ENCODE measurements at regions not wholly inside any gene's neighbourhood (a gene's known extent, or its start where the extent isn't known, plus 50 kb on each side); places are given as distances from the start of the nearest gene placed in this dataset.

DNA sequence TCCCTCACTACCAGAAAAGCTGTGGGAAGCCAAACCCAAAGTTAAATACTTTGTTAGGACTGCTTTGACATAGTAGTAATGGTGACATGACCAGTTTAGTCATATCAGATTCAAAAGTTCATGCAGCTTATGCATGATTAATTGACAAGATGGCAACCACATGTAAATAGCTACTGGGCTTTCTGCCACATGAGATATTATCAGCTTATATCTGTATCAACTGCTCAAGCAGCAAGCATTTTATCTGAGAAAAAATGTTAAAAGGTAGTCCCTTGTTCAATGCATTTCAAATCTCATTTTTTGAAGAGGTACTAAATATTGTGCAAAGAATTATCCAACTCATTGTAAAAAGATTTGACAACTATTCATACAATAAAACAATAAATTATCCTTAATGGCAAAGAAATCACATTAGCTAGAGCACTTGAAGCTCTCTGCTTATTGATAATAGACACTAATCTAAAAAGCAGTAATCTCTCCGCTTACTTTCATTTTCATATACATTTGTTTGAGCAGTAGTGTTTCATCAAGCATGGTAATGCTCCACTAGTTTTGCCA, 993.6 kb upstream of the NXPH2 start:
- no peaks in the 10 kb centered on the region for H3K4me1 ChIP-seq (ENCODE audit: control extremely low read depth in 1 of 4, control insufficient read depth in 4 of 4, insufficient read depth in 4 of 4, low read length in 3 of 4)
- POLR2A ChIA-PET = no interaction called here
- 80% methylated on average over 1 of the region's 1 CpG for WGBS (ENCODE audit: insufficient coverage)

DNA sequence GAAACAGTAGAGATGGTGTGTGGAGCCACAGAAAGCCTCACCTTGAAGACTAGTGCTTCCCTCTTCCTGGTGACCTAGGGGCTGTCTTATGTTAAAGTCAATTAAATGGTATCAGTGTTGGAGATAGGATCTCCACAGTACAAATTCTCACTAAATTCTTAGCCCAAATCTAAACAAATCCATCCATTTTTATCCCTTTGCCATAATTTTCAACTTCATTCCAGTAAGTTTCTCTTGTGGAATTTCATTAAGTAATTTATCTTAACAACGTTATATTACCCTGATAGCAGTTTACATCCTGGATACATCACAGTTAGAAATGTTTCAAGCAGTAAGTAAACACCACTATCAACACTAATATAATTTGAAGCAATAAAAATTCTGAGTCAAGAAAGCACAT, 989.4 kb upstream of the NXPH2 start:
- H3K36me3 ChIP-seq (ENCODE audit: control insufficient read depth in 4 of 4, insufficient read depth in 4 of 4, low read length in 3 of 4) = no peaks in the 10 kb centered on the region
- no peak overlapping the region for H3K27ac ChIP-seq (ENCODE audit: insufficient read depth in 1 of 2, low read depth in 1 of 2, low read length in 2 of 2, poor library complexity in 1 of 2, severe bottlenecking in 2 of 2)
- DNase-seq = no peak
- no peaks in the 10 kb centered on the region for H3K4me1 ChIP-seq (ENCODE audit: control extremely low read depth in 1 of 4, control insufficient read depth in 4 of 4, insufficient read depth in 4 of 4, low read length in 3 of 4)
- H3K27me3 ChIP-seq (replicated peaks in 2 of 5; ENCODE audit: control insufficient read depth in 4 of 5, insufficient read depth in 5 of 5, low read length in 4 of 5) = peaks cover 0 to 1% (median 0%) of the 10 kb centered on the region in 5 experiments
- peaks cover 0 to 1% (median 0%) of the 10 kb centered on the region in 5 experiments for H3K9me3 ChIP-seq (ENCODE audit: control extremely low read depth in 1 of 5, control insufficient read depth in 4 of 5, insufficient read depth in 2 of 5, low read depth in 1 of 5, low read length in 4 of 5)
- ChIA-PET POLR2A (no interaction called here), CTCF (no interaction called here)
- no peak overlapping the region for H3K4me3 ChIP-seq (ENCODE audit: control insufficient read depth in 1 of 7, extremely low read depth in 1 of 7, insufficient read depth in 4 of 7, low read depth in 2 of 7, low read length in 6 of 7)
- WGBS (ENCODE audit: insufficient coverage) = no CpG with 5 or more reads among the region's 1 CpG

More for the DNA sequence above, 993.6 kb upstream of the NXPH2 start:
- Histone ChIP-seq H3K27ac (ENCODE audit: insufficient read depth in 1 of 2, low read depth in 1 of 2, low read length in 2 of 2, poor library complexity in 1 of 2, severe bottlenecking in 2 of 2) (no peak overlapping the region), H3K27me3 (replicated peaks in 2 of 5; ENCODE audit: control insufficient read depth in 4 of 5, insufficient read depth in 5 of 5, low read length in 4 of 5) (no peaks in the 10 kb centered on the region), H3K9me3 (ENCODE audit: control extremely low read depth in 1 of 5, control insufficient read depth in 4 of 5, insufficient read depth in 2 of 5, low read depth in 1 of 5, low read length in 4 of 5) (no peaks in the 10 kb centered on the region), H3K36me3 (ENCODE audit: control insufficient read depth in 4 of 4, insufficient read depth in 4 of 4, low read length in 3 of 4) (no peaks in the 10 kb centered on the region), H3K4me3 (ENCODE audit: control insufficient read depth in 1 of 7, extremely low read depth in 1 of 7, insufficient read depth in 4 of 7, low read depth in 2 of 7, low read length in 6 of 7) (no peak overlapping the region)
- CTCF ChIA-PET = interaction anchor here (0.6 kb wide), 2 partner anchors 220 to 1723 kb away, joined by 3 read pairs; no protein-coding TSS in a partner anchor
- no peak for DNase-seq

DNA sequence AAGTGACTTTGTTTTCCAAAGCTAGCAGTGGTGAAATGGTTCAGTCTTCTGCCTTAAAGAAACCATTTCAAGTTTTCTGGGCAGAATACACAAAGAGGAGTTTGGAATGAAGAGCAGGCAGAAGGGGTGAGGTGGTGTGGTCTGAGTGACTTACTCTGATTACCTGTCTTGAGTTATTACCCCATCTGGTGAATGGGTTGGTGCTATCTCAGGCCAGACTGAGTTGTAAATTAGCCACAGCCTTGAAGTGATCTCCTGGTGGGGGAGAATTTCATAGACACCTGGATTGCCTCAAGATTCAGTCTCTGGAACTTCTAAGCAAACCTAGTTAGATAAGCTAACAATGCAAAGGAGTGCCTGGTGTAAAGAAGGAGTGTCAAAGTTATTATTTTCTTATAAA, 983.5 kb upstream of the NXPH2 start:
- H3K27ac ChIP-seq (ENCODE audit: insufficient read depth in 1 of 2, low read depth in 1 of 2, low read length in 2 of 2, poor library complexity in 1 of 2, severe bottlenecking in 2 of 2) = no peak overlapping the region
- no peaks in the 10 kb centered on the region for H3K4me1 ChIP-seq (ENCODE audit: control extremely low read depth in 1 of 4, control insufficient read depth in 4 of 4, insufficient read depth in 4 of 4, low read length in 3 of 4)
- DNase-seq = no peak
- POLR2A ChIA-PET = no interaction called here
- H3K9me3 ChIP-seq (ENCODE audit: control extremely low read depth in 1 of 5, control insufficient read depth in 4 of 5, insufficient read depth in 2 of 5, low read depth in 1 of 5, low read length in 4 of 5) = peaks cover 0 to 1% (median 0%) of the 10 kb centered on the region in 5 experiments
- H3K27me3 ChIP-seq (replicated peaks in 2 of 5; ENCODE audit: control insufficient read depth in 4 of 5, insufficient read depth in 5 of 5, low read length in 4 of 5) = peaks cover 0 to 1% (median 0%) of the 10 kb centered on the region in 5 experiments
- no peak overlapping the region for H3K4me3 ChIP-seq (ENCODE audit: control insufficient read depth in 1 of 7, extremely low read depth in 1 of 7, insufficient read depth in 4 of 7, low read depth in 2 of 7, low read length in 6 of 7)
- no peaks in the 10 kb centered on the region for H3K36me3 ChIP-seq (ENCODE audit: control insufficient read depth in 4 of 4, insufficient read depth in 4 of 4, low read length in 3 of 4)
- CTCF ChIA-PET = no interaction called here

DNA sequence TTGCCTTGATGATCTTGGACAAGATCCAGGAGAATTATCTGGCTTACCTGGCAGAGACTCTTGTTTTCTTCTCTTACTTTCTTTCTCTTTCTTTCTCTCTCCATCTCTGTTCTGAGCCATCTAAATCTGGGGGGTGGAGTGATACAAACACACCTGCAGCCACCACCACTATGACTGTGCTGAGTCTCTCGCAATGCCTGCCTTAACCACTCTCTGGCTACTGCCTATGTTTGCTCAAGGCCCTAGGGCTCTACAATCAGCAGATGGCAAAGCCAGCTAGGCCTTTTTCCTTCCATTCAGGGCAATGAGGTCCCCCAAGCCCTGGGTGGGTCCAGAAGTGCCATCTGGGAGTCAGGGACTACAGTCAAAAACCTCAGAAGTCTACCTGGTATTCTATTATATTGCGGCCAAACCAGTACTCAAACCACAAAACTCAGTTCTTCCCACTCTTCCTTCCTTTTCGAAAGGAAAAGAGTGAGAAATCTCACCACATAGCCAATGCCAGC, 978.9 kb upstream of the NXPH2 start:
- CTCF ChIA-PET = no interaction called here
- Histone ChIP-seq H3K4me3 (ENCODE audit: control insufficient read depth in 1 of 7, extremely low read depth in 1 of 7, insufficient read depth in 4 of 7, low read depth in 2 of 7, low read length in 6 of 7) (no peak overlapping the region), H3K4me1 (ENCODE audit: control extremely low read depth in 1 of 4, control insufficient read depth in 4 of 4, insufficient read depth in 4 of 4, low read length in 3 of 4) (no peaks in the 10 kb centered on the region), H3K36me3 (ENCODE audit: control insufficient read depth in 4 of 4, insufficient read depth in 4 of 4, low read length in 3 of 4) (no peaks in the 10 kb centered on the region), H3K9me3 (ENCODE audit: control extremely low read depth in 1 of 5, control insufficient read depth in 4 of 5, insufficient read depth in 2 of 5, low read depth in 1 of 5, low read length in 4 of 5) (peaks cover 0 to 10% (median 4%) of the 10 kb centered on the region in 5 experiments), H3K27me3 (replicated peaks in 2 of 5; ENCODE audit: control insufficient read depth in 4 of 5, insufficient read depth in 5 of 5, low read length in 4 of 5) (no peaks in the 10 kb centered on the region), H3K27ac (ENCODE audit: insufficient read depth in 1 of 2, low read depth in 1 of 2, low read length in 2 of 2, poor library complexity in 1 of 2, severe bottlenecking in 2 of 2) (no peak overlapping the region)
- POLR2A ChIA-PET = no interaction called here
- WGBS (ENCODE audit: insufficient coverage) = 92% methylated on average over 3 of the region's 3 CpGs
- no peak for DNase-seq

DNA sequence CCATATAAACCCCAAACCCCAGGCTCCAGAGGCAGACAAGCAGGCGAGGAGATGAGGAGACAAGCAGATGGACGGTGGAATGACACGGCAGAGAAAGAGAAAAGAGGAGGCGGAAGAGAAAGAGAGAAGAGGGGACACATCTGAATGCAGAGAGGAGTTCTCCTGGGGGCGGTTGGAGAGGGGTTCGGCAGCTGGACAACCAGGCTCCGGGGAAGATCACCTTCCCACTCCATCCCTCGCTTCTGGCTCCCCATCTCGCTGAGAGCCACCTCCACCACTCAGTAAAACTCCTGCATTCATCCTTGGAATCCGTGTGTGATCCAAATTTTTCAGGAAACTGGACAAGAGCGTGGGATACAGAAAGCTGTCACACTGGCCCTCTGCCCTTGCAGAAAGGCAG, 966.7 kb upstream of the NXPH2 start:
- Histone ChIP-seq H3K4me1 (ENCODE audit: control extremely low read depth in 1 of 4, control insufficient read depth in 4 of 4, insufficient read depth in 4 of 4, low read length in 3 of 4) (no peaks in the 10 kb centered on the region), H3K36me3 (ENCODE audit: control insufficient read depth in 4 of 4, insufficient read depth in 4 of 4, low read length in 3 of 4) (no peaks in the 10 kb centered on the region), H3K27ac (ENCODE audit: insufficient read depth in 1 of 2, low read depth in 1 of 2, low read length in 2 of 2, poor library complexity in 1 of 2, severe bottlenecking in 2 of 2) (no peak overlapping the region), H3K27me3 (replicated peaks in 2 of 5; ENCODE audit: control insufficient read depth in 4 of 5, insufficient read depth in 5 of 5, low read length in 4 of 5) (no peaks in the 10 kb centered on the region), H3K9me3 (ENCODE audit: control extremely low read depth in 1 of 5, control insufficient read depth in 4 of 5, insufficient read depth in 2 of 5, low read depth in 1 of 5, low read length in 4 of 5) (no peaks in the 10 kb centered on the region), H3K4me3 (ENCODE audit: control insufficient read depth in 1 of 7, extremely low read depth in 1 of 7, insufficient read depth in 4 of 7, low read depth in 2 of 7, low read length in 6 of 7) (no peak overlapping the region)
- ChIA-PET POLR2A (no interaction called here), CTCF (no interaction called here)
- no peak for DNase-seq
- WGBS (ENCODE audit: insufficient coverage) = 95% methylated on average over 7 of the region's 11 CpGs

DNA sequence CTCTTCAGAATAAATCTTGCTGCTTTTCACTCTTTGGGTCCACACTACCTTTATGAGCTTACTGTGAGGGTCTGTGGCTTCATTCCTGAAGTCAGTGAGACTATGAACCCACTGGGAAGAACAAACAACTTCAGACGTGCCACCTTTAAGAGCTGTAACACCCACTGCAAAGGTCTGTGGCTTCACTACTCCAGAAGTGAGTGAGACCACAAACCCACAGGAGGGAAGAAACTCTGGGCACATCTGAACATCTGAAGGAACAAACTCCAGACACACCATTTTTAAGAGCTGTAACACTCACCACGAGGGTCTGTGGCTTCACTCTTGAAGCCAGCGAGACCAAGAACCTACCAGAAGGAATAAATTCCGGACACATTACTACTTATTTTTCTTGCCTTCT, 964.1 kb upstream of the NXPH2 start:
- no peak for DNase-seq
- no peaks in the 10 kb centered on the region for H3K9me3 ChIP-seq (ENCODE audit: control extremely low read depth in 1 of 5, control insufficient read depth in 4 of 5, insufficient read depth in 2 of 5, low read depth in 1 of 5, low read length in 4 of 5)
- ChIA-PET CTCF (no interaction called here), POLR2A (no interaction called here)
- H3K27ac ChIP-seq (ENCODE audit: insufficient read depth in 1 of 2, low read depth in 1 of 2, low read length in 2 of 2, poor library complexity in 1 of 2, severe bottlenecking in 2 of 2) = no peak overlapping the region
- H3K4me3 ChIP-seq (ENCODE audit: control insufficient read depth in 1 of 7, extremely low read depth in 1 of 7, insufficient read depth in 4 of 7, low read depth in 2 of 7, low read length in 6 of 7) = no peak overlapping the region
- 40% methylated on average over 1 of the region's 4 CpGs for WGBS (ENCODE audit: insufficient coverage)
- no peaks in the 10 kb centered on the region for H3K4me1 ChIP-seq (ENCODE audit: control extremely low read depth in 1 of 4, control insufficient read depth in 4 of 4, insufficient read depth in 4 of 4, low read length in 3 of 4)
- no peaks in the 10 kb centered on the region for H3K36me3 ChIP-seq (ENCODE audit: control insufficient read depth in 4 of 4, insufficient read depth in 4 of 4, low read length in 3 of 4)
- H3K27me3 ChIP-seq (replicated peaks in 2 of 5; ENCODE audit: control insufficient read depth in 4 of 5, insufficient read depth in 5 of 5, low read length in 4 of 5) = no peaks in the 10 kb centered on the region

DNA sequence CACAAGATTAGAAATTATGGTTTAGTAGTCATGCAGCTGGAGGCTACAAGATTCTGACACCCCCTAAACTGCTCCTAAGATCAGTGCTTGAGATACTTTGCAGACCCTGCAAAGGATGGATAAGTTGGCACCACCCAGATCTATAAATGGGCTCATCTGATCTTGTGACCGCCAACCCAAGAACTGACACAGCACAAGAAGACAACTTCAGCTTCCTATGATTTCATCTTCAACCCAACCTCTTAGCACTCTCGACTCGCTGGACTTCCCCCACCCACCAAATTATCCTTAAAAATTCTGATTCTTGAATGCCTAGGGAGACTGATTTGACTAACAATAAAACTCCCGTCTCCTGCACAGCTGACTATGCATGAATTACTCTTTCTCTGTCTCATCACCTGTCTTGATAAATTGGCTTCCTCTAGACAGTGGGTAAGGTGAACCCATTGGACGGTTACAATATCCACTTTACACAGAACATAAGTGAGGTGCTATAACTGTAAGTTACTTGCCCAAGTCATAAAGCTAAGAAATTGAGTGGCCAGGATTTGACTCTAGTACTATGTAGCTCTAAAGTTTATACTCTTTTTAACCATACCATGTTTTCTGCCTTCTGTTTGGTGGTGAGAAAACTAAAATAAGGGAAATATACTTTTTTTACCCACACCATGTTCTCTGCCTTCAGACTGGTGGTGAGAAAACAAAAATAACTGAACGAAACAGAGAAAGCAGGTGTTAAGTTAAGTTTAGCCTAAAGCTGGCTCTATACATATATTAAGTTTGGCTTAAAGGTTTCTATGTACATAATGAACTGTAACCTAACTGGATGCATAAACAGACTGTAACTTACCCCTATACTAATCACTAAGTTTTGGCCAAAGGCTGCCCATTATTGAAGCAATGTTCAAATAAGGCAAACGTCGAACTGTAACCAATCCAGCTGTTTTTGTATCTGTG, 962.3 kb upstream of the NXPH2 start:
- ChIA-PET CTCF (no interaction called here), POLR2A (interaction anchor here (0.6 kb wide), 1 partner anchor 77 kb away, joined by 3 read pairs; no protein-coding TSS in a partner anchor)
- H3K9me3 ChIP-seq (ENCODE audit: control extremely low read depth in 1 of 5, control insufficient read depth in 4 of 5, insufficient read depth in 2 of 5, low read depth in 1 of 5, low read length in 4 of 5) = no peaks in the 10 kb centered on the region
- H3K4me1 ChIP-seq (ENCODE audit: control extremely low read depth in 1 of 4, control insufficient read depth in 4 of 4, insufficient read depth in 4 of 4, low read length in 3 of 4) = no peaks in the 10 kb centered on the region
- DNase-seq = no peak
- H3K4me3 ChIP-seq (ENCODE audit: control insufficient read depth in 1 of 7, extremely low read depth in 1 of 7, insufficient read depth in 4 of 7, low read depth in 2 of 7, low read length in 6 of 7) = no peak overlapping the region
- 96% methylated on average over 5 of the region's 8 CpGs for WGBS (ENCODE audit: insufficient coverage)
- H3K27ac ChIP-seq (ENCODE audit: insufficient read depth in 1 of 2, low read depth in 1 of 2, low read length in 2 of 2, poor library complexity in 1 of 2, severe bottlenecking in 2 of 2) = no peak overlapping the region
- no peaks in the 10 kb centered on the region for H3K27me3 ChIP-seq (replicated peaks in 2 of 5; ENCODE audit: control insufficient read depth in 4 of 5, insufficient read depth in 5 of 5, low read length in 4 of 5)
- no peaks in the 10 kb centered on the region for H3K36me3 ChIP-seq (ENCODE audit: control insufficient read depth in 4 of 4, insufficient read depth in 4 of 4, low read length in 3 of 4)
